ENCODE measurements at regions not wholly inside any gene's neighbourhood (a gene's known extent, or its start where the extent isn't known, plus 50 kb on each side); places are given as distances from the start of the nearest gene placed in this dataset.

GRCh38 chr10:47184724-47185330 lies 115.2 kb upstream of the GDF10 start:
- H3K4me1 ChIP-seq (ENCODE audit: insufficient read depth) = no peaks in the 10 kb centered on the region

GRCh38 chr10:47186941-47187340 lies 113.1 kb upstream of the GDF10 start:
- Histone ChIP-seq H3K36me3 (replicated peaks; ENCODE audit: insufficient read depth, low read depth) (no peaks in the 10 kb centered on the region), H3K4me2 (no peak overlapping the region), H3K9me2 (replicated peaks; ENCODE audit: insufficient read depth) (no peaks in the 10 kb centered on the region), H3K27ac (no peak overlapping the region), H3K9me3 (ENCODE audit: low read depth) (no peaks in the 10 kb centered on the region), H3K4me3 (no peak overlapping the region), H3K4me1 (ENCODE audit: insufficient read depth) (no peaks in the 10 kb centered on the region), H4K20me1 (ENCODE audit: insufficient read depth, poor library complexity, severe bottlenecking) (no peaks in the 10 kb centered on the region), H2AFZ (no peak overlapping the region), H3K79me2 (no peaks in the 10 kb centered on the region), H3K27me3 (no peaks in the 10 kb centered on the region)
- WGBS (ENCODE audit: low lambda C conversion rate, missing lambda C conversion rate) = 86% methylated on average over 7 of the region's 7 CpGs
- TF ChIP-seq EZH2phosphoT487 (IDR thresholded peaks at IDR 0.05; ENCODE audit: low read depth, severe bottlenecking, unreplicated experiment) (no peak), EZH2 (IDR thresholded peaks at IDR 0.05; ENCODE audit: borderline replicate concordance) (no peak), CTCF (IDR thresholded peaks at IDR 0.05; ENCODE audit: poor library complexity) (no peak)
- no peak for DNase-seq (ENCODE audit: low spot score)

More at GRCh38 chr10:47184724-47185330, 115.2 kb upstream of the GDF10 start:
- no peaks in the 10 kb centered on the region for H3K9me2 ChIP-seq (replicated peaks; ENCODE audit: insufficient read depth)
- WGBS (ENCODE audit: low lambda C conversion rate, missing lambda C conversion rate) = 93% methylated on average over 9 of the region's 11 CpGs
- no peak for DNase-seq (ENCODE audit: low spot score)
- TF ChIP-seq CTCF (IDR thresholded peaks at IDR 0.05; ENCODE audit: poor library complexity) = no peak
- no peak for TF ChIP-seq EZH2 (IDR thresholded peaks at IDR 0.05; ENCODE audit: borderline replicate concordance)
- TF ChIP-seq EZH2phosphoT487 (IDR thresholded peaks at IDR 0.05; ENCODE audit: low read depth, severe bottlenecking, unreplicated experiment) = no peak
- H3K4me2 ChIP-seq = no peak overlapping the region
- H4K20me1 ChIP-seq (ENCODE audit: insufficient read depth, poor library complexity, severe bottlenecking) = no peaks in the 10 kb centered on the region
- no peak overlapping the region for H2AFZ ChIP-seq
- no peak overlapping the region for H3K4me3 ChIP-seq
- no peaks in the 10 kb centered on the region for H3K9me3 ChIP-seq (ENCODE audit: low read depth)
- H3K36me3 ChIP-seq (replicated peaks; ENCODE audit: insufficient read depth, low read depth) = no peaks in the 10 kb centered on the region
- H3K27ac ChIP-seq = no peak overlapping the region
- no peaks in the 10 kb centered on the region for H3K79me2 ChIP-seq
- H3K27me3 ChIP-seq = no peaks in the 10 kb centered on the region

GRCh38 chr10:47187592-47187991 lies 112.4 kb upstream of the GDF10 start:
- Histone ChIP-seq H3K4me2 (no peak overlapping the region), H3K4me1 (ENCODE audit: insufficient read depth) (no peaks in the 10 kb centered on the region), H3K27ac (no peak overlapping the region), H3K4me3 (no peak overlapping the region), H3K27me3 (no peaks in the 10 kb centered on the region), H3K9me2 (replicated peaks; ENCODE audit: insufficient read depth) (no peaks in the 10 kb centered on the region), H3K79me2 (no peaks in the 10 kb centered on the region), H2AFZ (no peak overlapping the region), H3K9me3 (ENCODE audit: low read depth) (no peaks in the 10 kb centered on the region), H3K36me3 (replicated peaks; ENCODE audit: insufficient read depth, low read depth) (no peaks in the 10 kb centered on the region), H4K20me1 (ENCODE audit: insufficient read depth, poor library complexity, severe bottlenecking) (no peaks in the 10 kb centered on the region)
- no peak for DNase-seq (ENCODE audit: low spot score)
- 87% methylated on average over 7 of the region's 7 CpGs for WGBS (ENCODE audit: low lambda C conversion rate, missing lambda C conversion rate)
- TF ChIP-seq EZH2phosphoT487 (IDR thresholded peaks at IDR 0.05; ENCODE audit: low read depth, severe bottlenecking, unreplicated experiment) (no peak), EZH2 (IDR thresholded peaks at IDR 0.05; ENCODE audit: borderline replicate concordance) (no peak), CTCF (IDR thresholded peaks at IDR 0.05; ENCODE audit: poor library complexity) (no peak)

All from hepatocyte (in vitro differentiated cells).